Liver (tissue), 7 donors: ENCODE measurements at regions not wholly inside any gene's neighbourhood (a gene's known extent, or its start where the extent isn't known, plus 50 kb on each side); places are given as distances from the start of the nearest gene placed in this dataset.

Source experiments
- DNase-seq: peaks from one replicate; pipeline ENCODE4 v3.0.0-alpha.2; 2017; ENCODE audit warnings: low spot score
- H3K27ac ChIP-seq, 2 donors: one replicate each; pipeline ENCODE4 v1.7.0; 2013; ENCODE audit warnings: inconsistent platforms in 2 of 2, low read length in 2 of 2, control low read depth in 1 of 2, low read depth in 1 of 2, mild to moderate bottlenecking in 1 of 2
- H3K27me3 ChIP-seq, 4 donors: one replicate each; pipeline versions ENCODE4 v1.6.1 to v1.7.0; 2013; ENCODE audit warnings: low read length in 3 of 4, inconsistent platforms in 1 of 4, mild to moderate bottlenecking in 1 of 4, moderate library complexity in 1 of 4; ENCODE audit not compliant: control insufficient read depth in 4 of 4, insufficient read depth in 4 of 4
- H3K36me3 ChIP-seq, 4 donors: one replicate each; pipeline versions ENCODE4 v1.6.1 to v1.7.0; 2013; ENCODE audit warnings: low read length in 3 of 4, mild to moderate bottlenecking in 3 of 4, low read depth in 1 of 4, moderate library complexity in 1 of 4; ENCODE audit not compliant: control insufficient read depth in 4 of 4, insufficient read depth in 3 of 4
- H3K4me1 ChIP-seq, 4 donors: one replicate each; pipeline versions ENCODE4 v1.6.1 to v1.7.0; 2013; ENCODE audit warnings: low read length in 3 of 4, mild to moderate bottlenecking in 3 of 4, moderate library complexity in 1 of 4; ENCODE audit not compliant: control insufficient read depth in 4 of 4, insufficient read depth in 4 of 4
- H3K4me3 ChIP-seq, 3 donors: one replicate each; pipeline versions ENCODE4 v1.6.1 to v1.7.0; 2013; ENCODE audit warnings: low read length in 3 of 3, control low read depth in 1 of 3, low read depth in 1 of 3, mild to moderate bottlenecking in 1 of 3
- H3K9ac ChIP-seq, 2 donors: one replicate each; pipeline ENCODE4 v1.7.0; 2013; ENCODE audit warnings: low read length in 2 of 2, mild to moderate bottlenecking in 2 of 2, moderate library complexity in 2 of 2, control low read depth in 1 of 2, low read depth in 1 of 2
- H3K9me3 ChIP-seq, 4 donors: one replicate each; pipeline versions ENCODE4 v1.6.1 to v1.7.0; 2013; ENCODE audit warnings: low read length in 3 of 4; ENCODE audit not compliant: control insufficient read depth in 4 of 4
- ATF3 ChIP-seq: IDR thresholded peaks from 2 replicates; pipeline ENCODE4 v1.6.1; 2016; ENCODE audit warnings: antibody characterized with exemption
- EGR1 ChIP-seq, 2 donors: IDR thresholded peaks; 2 replicates each; pipeline ENCODE4 v1.6.1; 2016 to 2018; ENCODE audit warnings: antibody characterized with exemption in 2 of 2, low read depth in 2 of 2
- FOXA1 ChIP-seq: IDR thresholded peaks from 2 replicates; pipeline ENCODE4 v1.6.1; 2016; ENCODE audit warnings: antibody characterized with exemption
- FOXA2 ChIP-seq: IDR thresholded peaks from 2 replicates; pipeline ENCODE4 v1.6.1; 2016; ENCODE audit warnings: antibody characterized with exemption
- GABPA ChIP-seq, 2 donors: IDR thresholded peaks in 1 of 2; conservative IDR thresholded peaks in 1 of 2; 2 replicates each; pipeline ENCODE4 v1.6.1; 2016; ENCODE audit warnings: antibody characterized with exemption in 2 of 2, mild to moderate bottlenecking in 1 of 2, moderate library complexity in 1 of 2
- HNF4A ChIP-seq, 2 donors: conservative IDR thresholded peaks; 2 replicates each; pipeline ENCODE4 v1.6.1; 2016; ENCODE audit warnings: antibody characterized with exemption in 2 of 2, mild to moderate bottlenecking in 2 of 2
- HNF4G ChIP-seq: IDR thresholded peaks from 2 replicates; pipeline ENCODE4 v1.6.1; 2016; ENCODE audit warnings: antibody characterized with exemption
- JUND ChIP-seq, 2 donors: IDR thresholded peaks; 2 replicates each; pipeline ENCODE4 v1.6.1; 2016; ENCODE audit warnings: antibody characterized with exemption in 2 of 2
- NR2F2 ChIP-seq: IDR thresholded peaks from 2 replicates; pipeline ENCODE4 v1.6.1; 2016; ENCODE audit warnings: antibody characterized with exemption
- RAD21 ChIP-seq, 2 donors: IDR thresholded peaks; 2 replicates each; pipeline ENCODE4 v1.6.1; 2016; ENCODE audit warnings: antibody characterized with exemption in 2 of 2, mild to moderate bottlenecking in 2 of 2
- REST ChIP-seq: IDR thresholded peaks from 2 replicates; pipeline ENCODE4 v1.6.1; 2016; ENCODE audit warnings: antibody characterized with exemption, mild to moderate bottlenecking
- SP1 ChIP-seq: IDR thresholded peaks from 2 replicates; pipeline ENCODE4 v1.6.1; 2018; ENCODE audit warnings: antibody characterized with exemption, mild to moderate bottlenecking
- YY1 ChIP-seq: IDR thresholded peaks from 2 replicates; pipeline ENCODE4 v1.6.1; 2016; ENCODE audit warnings: antibody characterized with exemption, mild to moderate bottlenecking
- WGBS: extraction: QIAGEN DNeasy Blood & Tissue Kit; methylation state at CpG from one replicate; pipeline ENCODE4 v1.1.7; 2013; 5-methylcytosine and 5-hydroxymethylcytosine counted together
- donor health status: healthy.
- donor health status: healthy.
- donor health status: healthy.
- donor health status: healthy.

DNA sequence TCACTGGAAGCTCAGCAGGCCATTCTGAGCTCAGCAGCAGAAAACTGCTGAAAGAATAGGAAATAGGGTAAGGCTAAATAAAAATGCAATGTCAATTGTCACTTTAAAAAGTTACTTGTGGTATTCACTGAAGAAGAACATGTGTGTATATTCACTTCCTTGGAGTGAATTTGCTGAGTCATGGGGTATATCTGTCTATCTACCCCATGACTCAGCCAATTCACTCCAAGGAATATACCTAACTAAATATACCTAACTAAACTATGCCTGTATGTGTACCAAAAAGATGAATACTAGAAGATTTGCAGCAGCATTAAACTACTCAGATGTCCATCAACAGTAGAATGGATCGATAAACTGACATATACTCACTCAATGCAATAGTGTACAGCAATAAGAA, 69.5 kb upstream of the KCNAB1 start (continued):
- TF ChIP-seq REST = no peak
- TF ChIP-seq RAD21 (IDR thresholded peaks at IDR 0.05) = no peak
- TF ChIP-seq SP1 = no peak

GRCh38 chr3:156051651-156052050, 68.7 kb upstream of the KCNAB1 start:
- no peak for TF ChIP-seq ATF3
- TF ChIP-seq HNF4G = no peak
- TF ChIP-seq JUND (IDR thresholded peaks at IDR 0.05) = no peak
- no peak for TF ChIP-seq FOXA2
- no peak for TF ChIP-seq HNF4A (conservative IDR thresholded peaks at IDR 0.05)
- TF ChIP-seq GABPA (IDR thresholded peaks at IDR 0.05 in 1 of 2, conservative IDR thresholded peaks at IDR 0.05 in 1 of 2) = no peak
- no peak for TF ChIP-seq SP1
- TF ChIP-seq YY1 = no peak
- DNase-seq = no peak
- no peak overlapping the region for H3K27ac ChIP-seq
- 97% methylated on average over 15 of the region's 15 CpGs for WGBS
- no peak overlapping the region for H3K4me3 ChIP-seq
- no peaks in the 10 kb centered on the region for H3K27me3 ChIP-seq
- H3K36me3 ChIP-seq = no peaks in the 10 kb centered on the region
- H3K4me1 ChIP-seq = no peaks in the 10 kb centered on the region
- H3K9me3 ChIP-seq = peaks cover 0 to 4% (median 0%) of the 10 kb centered on the region in 4 donors
- no peak overlapping the region for H3K9ac ChIP-seq

GRCh38 chr3:156052115-156052514, 68.3 kb upstream of the KCNAB1 start:
- no peak overlapping the region for H3K9ac ChIP-seq
- TF ChIP-seq ATF3 = no peak
- TF ChIP-seq YY1 = no peak
- TF ChIP-seq FOXA2 = no peak
- no peak for TF ChIP-seq HNF4A (conservative IDR thresholded peaks at IDR 0.05)
- TF ChIP-seq EGR1 (IDR thresholded peaks at IDR 0.05; ENCODE audit: low read depth in 2 of 2) = no peak
- TF ChIP-seq GABPA (IDR thresholded peaks at IDR 0.05 in 1 of 2, conservative IDR thresholded peaks at IDR 0.05 in 1 of 2) = no peak
- no peak for TF ChIP-seq SP1
- TF ChIP-seq HNF4G = no peak
- TF ChIP-seq NR2F2 = no peak
- TF ChIP-seq REST = no peak
- no peak for TF ChIP-seq FOXA1
- H3K36me3 ChIP-seq = no peaks in the 10 kb centered on the region
- no peak overlapping the region for H3K4me3 ChIP-seq
- H3K27ac ChIP-seq = no peak overlapping the region
- WGBS = 96% methylated on average over 8 of the region's 9 CpGs
- no peak for DNase-seq
- H3K9me3 ChIP-seq = peaks cover 0 to 4% (median 0%) of the 10 kb centered on the region in 4 donors
- no peaks in the 10 kb centered on the region for H3K27me3 ChIP-seq
- no peaks in the 10 kb centered on the region for H3K4me1 ChIP-seq
